HG03139 (cell line): ENCODE measurements at regions not wholly inside any gene's neighbourhood (a gene's known extent, or its start where the extent isn't known, plus 50 kb on each side); places are given as distances from the start of the nearest gene placed in this dataset.
A peak's percentile ranks its signal among the peaks of the same experiment; 100 is the strongest.
"Not testable (repeated sequence)": the region's sequence is repeated elsewhere in the genome, so short reads cannot be mapped to it uniquely, and the experiment has no call there.

Experiments
- ATAC-seq: cut with Tn5 transposase; IDR thresholded peaks from one replicate; pipeline ENCODE4 v1.9.1; 2021; ENCODE audit not compliant: unreplicated experiment

DNA sequence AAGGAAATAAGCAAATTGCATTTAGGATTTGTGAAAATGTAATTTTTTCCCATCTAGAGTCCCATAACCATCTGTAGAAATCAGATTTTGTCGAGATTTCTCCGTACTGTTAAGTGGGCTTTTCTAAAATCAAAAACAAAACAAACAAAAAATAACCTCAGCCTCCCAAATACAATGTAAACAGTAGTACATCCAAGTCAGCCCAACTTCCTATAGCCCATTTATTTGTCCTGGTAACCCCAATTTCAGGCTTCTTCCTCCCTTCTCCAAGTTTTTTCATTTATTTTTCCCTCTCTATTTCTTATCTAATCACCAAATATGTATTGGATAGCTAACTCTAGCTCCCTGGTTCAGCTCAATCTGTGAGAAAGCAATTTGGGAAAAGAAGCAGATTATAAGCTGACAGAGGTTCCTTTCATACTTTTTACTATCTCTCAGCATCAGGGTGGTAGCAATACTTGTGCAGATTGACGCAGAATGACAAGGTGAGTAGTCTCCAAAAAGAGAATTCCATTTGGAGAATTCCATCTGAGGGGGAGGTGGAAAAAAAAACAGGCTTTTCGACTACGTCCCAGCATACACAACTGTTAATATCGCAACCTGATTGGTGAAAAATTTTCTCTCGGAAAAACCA is 132.6 kb upstream of the BTN3A2 start:
- no peak for ATAC-seq

GRCh38 chr6:26232940-26233648 is 131.9 kb upstream of the BTN3A2 start:
- no peak for ATAC-seq

GRCh38 chr6:26233649-26234420 is 131.2 kb upstream of the BTN3A2 start:
- ATAC-seq, result peak; percentile 32

- peak; percentile 40 for ATAC-seq
Observed at GRCh38 chr6:26234421-26235301, 130.3 kb upstream of the BTN3A2 start.

- ATAC-seq, result no peak
Observed at GRCh38 chr6:26235302-26235670, 129.7 kb upstream of the BTN3A2 start.

- not testable (repeated sequence) for ATAC-seq
Observed at GRCh38 chr6:26239415-26239814, 125.6 kb upstream of the BTN3A2 start.

DNA sequence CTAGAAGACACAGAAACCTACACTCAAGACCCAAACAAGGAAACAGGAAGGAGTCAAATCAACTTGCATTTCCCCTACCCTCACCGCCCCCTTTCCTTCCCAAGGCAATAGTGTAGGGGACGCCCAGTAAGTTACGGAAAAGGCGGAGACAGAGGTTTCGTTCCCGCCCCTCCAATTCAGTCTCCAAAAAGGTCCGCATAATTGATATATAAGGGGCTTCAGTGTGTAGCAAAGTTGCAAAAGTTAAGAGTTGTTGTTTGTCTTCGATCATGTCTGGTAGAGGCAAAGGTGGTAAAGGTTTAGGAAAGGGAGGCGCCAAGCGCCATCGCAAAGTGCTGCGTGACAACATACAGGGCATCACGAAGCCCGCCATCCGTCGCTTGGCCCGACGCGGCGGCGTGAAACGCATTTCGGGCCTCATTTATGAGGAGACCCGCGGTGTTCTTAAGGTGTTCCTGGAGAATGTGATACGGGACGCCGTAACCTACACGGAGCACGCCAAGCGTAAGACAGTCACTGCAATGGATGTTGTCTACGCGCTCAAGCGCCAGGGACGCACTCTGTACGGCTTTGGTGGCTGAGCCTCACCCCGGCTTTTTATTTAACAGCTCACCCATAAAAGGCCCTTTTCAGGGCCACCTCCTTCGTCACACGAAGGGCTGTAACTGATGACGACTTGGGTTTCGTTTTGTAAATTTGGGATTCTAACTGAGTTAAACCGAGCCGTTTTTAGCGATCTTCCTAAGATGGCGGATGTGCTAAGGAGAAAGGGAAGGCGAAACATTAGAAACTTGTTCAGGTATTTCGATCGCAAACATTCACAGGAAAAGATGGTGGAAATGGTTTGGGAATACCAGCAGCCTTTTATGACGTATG is 124.6 kb upstream of the BTN3A2 start:
- peak; percentile 51 for ATAC-seq

GRCh38 chr6:26241033-26241895 is 123.7 kb upstream of the BTN3A2 start:
- ATAC-seq, result no peak

DNA sequence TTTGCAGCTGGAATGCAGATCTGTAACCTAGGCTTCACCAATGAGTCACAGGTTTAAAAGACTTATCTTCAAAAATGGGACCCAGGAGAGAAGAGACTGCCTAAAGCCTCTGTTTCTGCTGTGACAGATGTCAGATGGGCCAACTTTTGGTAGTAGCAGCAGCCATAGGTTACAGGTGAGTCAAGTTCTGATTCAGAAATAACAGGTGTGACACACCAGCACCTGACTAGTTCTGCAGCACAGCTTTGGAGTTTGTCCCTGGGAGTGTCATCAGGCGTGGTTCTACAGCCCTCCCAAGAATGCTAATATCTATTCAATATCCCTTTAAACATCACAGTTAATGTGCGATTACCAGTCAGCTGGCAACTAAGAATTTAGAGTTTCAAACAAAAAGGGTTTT is 121.9 kb upstream of the BTN3A2 start:
- ATAC-seq, result no peak

DNA sequence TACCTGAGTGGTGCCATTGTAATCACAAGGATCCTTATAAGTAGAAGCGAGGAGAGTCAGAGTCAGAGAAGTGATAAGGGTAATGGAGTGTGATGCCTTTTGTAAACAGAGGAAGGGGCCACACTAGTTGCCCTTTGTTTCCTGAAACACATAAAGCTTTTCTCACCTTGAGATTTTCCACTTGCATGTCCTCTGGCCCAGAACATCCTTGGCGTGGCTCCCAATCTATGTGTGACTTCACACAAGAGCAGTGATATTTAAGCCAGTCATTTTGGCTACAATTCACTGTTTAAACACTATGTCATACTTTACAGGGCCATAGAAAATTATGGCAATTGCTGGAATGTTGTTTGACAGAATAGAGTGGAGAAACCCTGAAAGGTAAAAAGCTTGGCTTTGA is 121.2 kb upstream of the BTN3A2 start:
- ATAC-seq, result no peak

GRCh38 chr6:26246058-26246457 is 118.9 kb upstream of the BTN3A2 start:
- no peak for ATAC-seq

DNA sequence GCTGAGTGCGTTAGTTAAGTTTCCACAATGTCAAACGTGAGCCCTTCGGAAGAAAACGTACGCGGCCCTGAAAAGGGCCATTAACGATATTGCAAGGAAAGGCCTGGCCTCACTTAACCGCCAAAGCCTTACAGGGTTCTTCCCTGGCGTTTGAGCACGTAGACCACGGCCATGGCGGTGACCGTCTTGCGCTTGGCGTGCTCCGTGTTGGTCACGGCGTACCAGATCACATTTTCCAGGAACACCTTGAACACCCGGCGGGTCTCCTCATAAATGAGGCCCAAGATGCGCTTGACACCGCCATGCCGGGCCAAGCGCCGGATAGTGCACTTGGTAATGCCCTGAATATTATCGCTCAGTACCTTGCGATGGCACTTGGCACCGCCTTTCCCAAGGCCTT is 118.4 kb upstream of the BTN3A2 start:
- ATAC-seq, result no peak

DNA sequence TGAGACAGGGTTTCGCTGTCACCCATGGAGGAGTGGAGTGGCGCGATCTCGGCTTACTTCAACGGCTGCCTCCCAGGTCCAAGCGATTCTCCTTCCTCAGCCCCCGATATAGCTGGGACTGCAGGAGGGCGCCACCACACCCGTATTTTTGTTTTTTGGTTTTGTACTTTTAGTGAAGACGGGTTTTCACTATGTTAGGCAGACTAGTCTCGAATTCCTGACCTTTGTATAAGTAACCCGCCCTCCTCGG is 115.4 kb upstream of the BTN3A2 start:
- no peak for ATAC-seq

DNA sequence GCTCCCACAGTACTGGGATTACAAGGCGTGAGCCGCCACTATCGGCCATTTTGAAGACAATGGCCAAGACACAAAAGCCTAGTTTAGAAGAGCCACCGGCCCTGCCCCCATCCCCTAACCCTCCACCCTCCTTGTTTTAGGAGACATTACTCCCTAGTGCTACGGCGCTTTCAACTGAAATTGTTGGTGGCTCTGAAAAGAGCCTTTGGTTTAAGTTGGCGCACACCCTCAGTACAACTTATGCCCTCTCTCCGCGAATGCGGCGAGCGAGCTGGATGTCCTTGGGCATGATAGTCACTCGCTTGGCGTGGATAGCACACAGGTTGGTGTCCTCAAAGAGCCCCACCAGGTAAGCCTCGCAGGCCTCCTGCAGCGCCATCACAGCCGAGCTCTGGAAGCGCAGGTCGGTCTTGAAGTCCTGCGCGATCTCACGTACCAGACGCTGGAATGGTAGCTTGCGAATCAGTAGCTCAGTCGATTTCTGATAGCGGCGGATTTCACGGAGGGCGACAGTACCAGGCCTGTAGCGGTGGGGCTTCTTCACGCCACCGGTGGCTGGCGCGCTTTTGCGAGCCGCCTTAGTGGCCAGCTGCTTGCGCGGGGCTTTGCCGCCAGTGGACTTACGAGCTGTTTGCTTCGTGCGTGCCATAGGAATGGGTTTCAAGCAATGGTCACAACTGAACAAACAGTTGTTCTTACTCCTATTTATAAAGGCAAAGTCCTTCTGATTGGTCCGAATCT is 114.9 kb upstream of the BTN3A2 start:
- no peak for ATAC-seq

DNA sequence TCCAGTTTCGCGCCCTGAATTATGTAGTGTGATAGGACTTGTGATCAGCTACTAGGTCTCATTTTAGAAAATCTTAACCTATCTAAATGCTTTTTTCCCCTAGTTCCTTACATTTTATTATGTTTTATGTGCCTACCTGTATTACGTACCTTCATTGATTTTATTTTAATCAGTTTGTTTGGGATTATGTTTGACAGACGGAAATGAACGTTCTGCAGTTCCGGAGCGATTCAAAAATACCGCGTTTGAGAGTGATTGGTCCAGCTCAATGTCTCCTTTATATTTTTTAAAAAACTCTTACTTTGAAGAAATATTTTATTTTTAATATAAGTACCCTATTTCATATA is 114.3 kb upstream of the BTN3A2 start:
- no peak for ATAC-seq

DNA sequence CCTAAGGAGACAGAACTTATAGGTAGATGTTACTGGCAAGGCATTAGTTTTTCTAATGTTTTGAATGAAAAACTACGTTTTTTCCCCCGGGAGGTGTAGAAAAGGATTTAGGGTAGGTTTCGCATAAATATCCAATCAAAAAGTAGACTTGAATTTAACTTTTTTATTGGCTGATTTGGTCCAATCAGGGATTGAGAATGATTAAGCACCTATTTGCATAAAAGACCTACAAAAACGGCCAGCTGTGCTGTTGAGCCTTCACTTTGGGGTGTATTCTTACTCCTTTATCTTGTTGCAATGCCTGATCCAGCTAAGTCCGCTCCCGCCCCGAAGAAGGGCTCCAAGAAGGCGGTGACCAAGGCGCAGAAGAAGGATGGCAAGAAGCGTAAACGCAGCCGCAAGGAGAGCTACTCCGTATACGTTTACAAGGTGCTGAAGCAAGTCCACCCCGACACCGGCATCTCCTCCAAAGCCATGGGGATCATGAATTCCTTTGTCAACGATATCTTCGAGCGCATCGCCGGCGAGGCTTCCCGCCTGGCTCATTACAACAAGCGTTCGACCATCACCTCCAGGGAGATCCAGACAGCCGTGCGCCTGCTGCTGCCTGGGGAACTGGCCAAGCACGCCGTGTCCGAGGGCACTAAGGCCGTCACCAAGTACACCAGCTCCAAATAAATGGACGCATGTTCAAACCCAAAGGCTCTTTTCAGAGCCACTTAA is 113.5 kb upstream of the BTN3A2 start:
- ATAC-seq, result peak; percentile 46

- no peak for ATAC-seq
Observed at GRCh38 chr6:26252077-26252472, 112.9 kb upstream of the BTN3A2 start.

DNA sequence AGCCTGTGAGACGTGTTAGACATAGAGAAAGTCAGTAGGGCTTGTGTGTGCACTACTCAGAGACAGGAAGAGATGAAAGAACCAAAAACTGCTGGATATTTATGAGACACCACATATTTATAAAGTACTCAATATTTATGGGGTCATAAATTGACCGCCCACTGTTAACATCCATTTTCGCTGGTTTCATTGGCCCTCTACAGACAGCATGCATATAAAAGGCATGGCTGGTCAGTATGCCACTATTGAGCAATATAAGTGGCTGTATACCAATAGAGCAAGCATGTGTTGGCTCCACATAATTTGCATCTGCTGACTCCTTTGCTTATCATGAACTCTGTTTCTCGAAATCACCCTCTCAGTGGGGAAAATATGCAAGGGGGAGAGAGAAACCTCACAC is 110.3 kb upstream of the BTN3A2 start:
- ATAC-seq, result no peak
